ENCODE measurements at regions not wholly inside any gene's neighbourhood (a gene's known extent, or its start where the extent isn't known, plus 50 kb on each side); places are given as distances from the start of the nearest gene placed in this dataset.

- TF ChIP-seq CTCF (IDR thresholded peaks at IDR 0.05), result no peak
- TF ChIP-seq POLR2AphosphoS5 (IDR thresholded peaks at IDR 0.05), result no peak
- no peak for TF ChIP-seq POLR2A (IDR thresholded peaks at IDR 0.05; ENCODE audit: low read depth)
- no peak for TF ChIP-seq EP300 (IDR thresholded peaks at IDR 0.05)
These were observed 204.2 kb downstream of the SH3BP4 start for GRCh38 chr2:235156055-235156454.
